K562 (cell line): ENCODE measurements at regions not wholly inside any gene's neighbourhood (a gene's known extent, or its start where the extent isn't known, plus 50 kb on each side); places are given as distances from the start of the nearest gene placed in this dataset.
A peak's percentile ranks its signal among the peaks of the same experiment; 100 is the strongest.

ENCODE experiments used
- ATAC-seq: fragments of 200-7000 bp; cut with Tn5 transposase; 3 replicates; pipeline ENCODE4 v1.9.1; 2020; ENCODE audit warnings: moderate library complexity
- BruUV-seq: library from RNA; stranded (reverse); fragments of 400-500 nt; replicated peaks from 2 replicates; lab custom pipeline; 2021; lab: Mats Ljungman, UMichigan
- CTCF ChIA-PET: fragments of 300-600 bp; formaldehyde crosslinking; extraction: SDS; loops from one replicate; lab custom pipeline; 2021; ENCODE audit warnings: low intra/inter-chr PET ratio; lab: Yijun Ruan, JAX
- POLR2A ChIA-PET: fragments of 300-600, 350-650 bp; sonication (Branson Sonifier 250); formaldehyde crosslinking; extraction: SDS; loops from one replicate; lab custom pipeline; 2021; ENCODE audit warnings: antibody characterized with exemption, inconsistent platforms; lab: Yijun Ruan, JAX
- DNase-seq, 4 experiments: peaks; one replicate each; pipeline versions ENCODE4 v3.0.0 to v3.0.0-alpha.2; 2011 to 2018; ENCODE audit warnings: low spot score in 3 of 4, mixed read lengths in 3 of 4; ENCODE audit errors: extremely low read depth in 1 of 4
- FAIRE-seq: peaks from 2 replicates; lab custom pipeline; 2011; peaks lifted over from hg19 to GRCh38; lab: Jason Lieb, UNC
- H2AFZ ChIP-seq: 2 replicates; pipeline ENCODE4 v1.6.0; 2011; ENCODE audit warnings: low read depth, low read length, control low read depth, inconsistent platforms
- H3K27ac ChIP-seq: fragments of 200-600 bp; 3 replicates; pipeline ENCODE4 v1.8.0; 2011; ENCODE audit warnings: low read depth, mild to moderate bottlenecking, control low read depth, inconsistent platforms, low read length, moderate library complexity, mixed read lengths; ENCODE audit errors: extremely low read depth
- H3K27me3 ChIP-seq, 2 experiments: fragments of 300-600 bp in 1 of 2; 2 replicates in 1 of 2; 3 replicates in 1 of 2; pipeline versions ENCODE4 v1.6.0 to v1.8.0; 2011; ENCODE audit warnings: inconsistent platforms in 2 of 2, low read length in 2 of 2, mild to moderate bottlenecking in 1 of 2, mixed read lengths in 1 of 2, moderate library complexity in 1 of 2; ENCODE audit not compliant: control insufficient read depth in 2 of 2, insufficient read depth in 2 of 2
- H3K36me3 ChIP-seq: fragments of 300-600 bp; 3 replicates; pipeline ENCODE4 v1.8.0; 2011; ENCODE audit warnings: mild to moderate bottlenecking, low read length, inconsistent platforms; ENCODE audit not compliant: control insufficient read depth, insufficient read depth
- H3K4me1 ChIP-seq, 2 experiments: fragments of 200-600 bp in 1 of 2; replicated peaks in 1 of 2; 2 replicates in 1 of 2; 3 replicates in 1 of 2; pipeline versions ENCODE4 v1.5.1 to v1.8.0; 2011; ENCODE audit warnings: inconsistent platforms in 2 of 2, low read length in 2 of 2, mild to moderate bottlenecking in 1 of 2, mixed read lengths in 1 of 2, moderate library complexity in 1 of 2; ENCODE audit not compliant: control insufficient read depth in 2 of 2, insufficient read depth in 2 of 2
- H3K4me2 ChIP-seq: 2 replicates; pipeline ENCODE4 v1.6.1; 2011; ENCODE audit warnings: low read length, control low read depth, inconsistent platforms, mixed read lengths; ENCODE audit not compliant: insufficient read depth
- H3K4me3 ChIP-seq: fragments of 200-600 bp; sonication (generic), shearing (Covaris generic); 2 replicates; pipeline ENCODE4 v1.5.1; 2016; ENCODE audit warnings: control low read depth, inconsistent platforms
- H3K79me2 ChIP-seq: fragments of 200-600 bp; 3 replicates; pipeline ENCODE4 v1.8.0; 2011; ENCODE audit warnings: low read length, inconsistent platforms; ENCODE audit not compliant: control insufficient read depth, insufficient read depth
- H3K9ac ChIP-seq, 2 experiments: 2 replicates each; pipeline versions ENCODE4 v1.6.0 to v1.6.1; 2011; ENCODE audit warnings: low read depth in 2 of 2, low read length in 2 of 2, control low read depth in 1 of 2, inconsistent platforms in 1 of 2, mild to moderate bottlenecking in 1 of 2, mixed read lengths in 1 of 2; ENCODE audit not compliant: insufficient read depth in 1 of 2
- H3K9me1 ChIP-seq: one replicate; pipeline ENCODE4 v1.6.0; 2011; ENCODE audit warnings: inconsistent platforms, mild to moderate bottlenecking, low read length, moderate library complexity; ENCODE audit not compliant: control insufficient read depth, insufficient read depth
- H3K9me3 ChIP-seq: replicated peaks from 2 replicates; pipeline ENCODE4 v1.5.1; 2011; ENCODE audit warnings: low read depth, low read length, inconsistent platforms; ENCODE audit not compliant: control insufficient read depth, insufficient read depth
- H4K20me1 ChIP-seq: replicated peaks from 2 replicates; pipeline ENCODE4 v1.6.1; 2011; ENCODE audit warnings: low read length, inconsistent platforms, mixed read lengths; ENCODE audit not compliant: control insufficient read depth, insufficient read depth
- E2F6 ChIP-seq, 2 experiments: IDR thresholded peaks; 2 replicates each; pipeline ENCODE4 v1.6.1; 2011; ENCODE audit warnings: borderline replicate concordance in 1 of 2, control low read depth in 1 of 2, low read depth in 1 of 2, low read length in 1 of 2, mild to moderate bottlenecking in 1 of 2, mixed read lengths in 1 of 2, moderate library complexity in 1 of 2; ENCODE audit not compliant: insufficient read depth in 1 of 2, insufficient read length in 1 of 2, poor library complexity in 1 of 2, severe bottlenecking in 1 of 2; ENCODE audit errors: extremely low read depth in 1 of 2
- XRCC5 ChIP-seq: fragments of 200-400 bp; formaldehyde crosslinking; IDR thresholded peaks from 2 replicates; pipeline ENCODE4 v1.6.1; 2017; ENCODE audit warnings: low read depth, mild to moderate bottlenecking, low read length
- ZEB2 ChIP-seq: fragments of 450-650 bp; IDR thresholded peaks from 2 replicates; pipeline ENCODE4 v1.6.1; 2016
- WGBS: fragments of 100-300 bp; shearing (Covaris generic); methylation state at CpG from one replicate; pipeline ENCODE4 v1.1.6; 2016; ENCODE audit warnings: low coverage, mixed read lengths; ENCODE audit not compliant: insufficient coverage; ENCODE audit errors: missing lambda C conversion rate; 5-methylcytosine and 5-hydroxymethylcytosine counted together
- in situ Hi-C: fragments of 300-500 bp; cut with MboI; formaldehyde crosslinking; loops from 4 replicates; pipeline ENCODE4 v1.15.0; 2018; ENCODE audit warnings: inconsistent platforms, mixed read lengths
- intact Hi-C: fragments of 100-400 bp; cut with micrococcal nuclease; formaldehyde crosslinking; loops from 2 replicates; pipeline ENCODE4 v1.14.2; 2022

- DNase-seq (no peak), FAIRE-seq (no peak), ATAC-seq (no peak)
- Histone ChIP-seq H3K79me2 (no peaks in the 10 kb centered on the region), H3K27ac (no peak overlapping the region), H3K4me1 (peaks cover 0 to 4% of the 10 kb centered on the region in 2 experiments; a peak in 1 of 5 replicates), H3K27me3 (peaks cover 25 to 65% of the 10 kb centered on the region in 2 experiments), H3K9me3 (no peaks in the 10 kb centered on the region), H3K36me3 (no peaks in the 10 kb centered on the region), H3K9me1 (no peaks in the 10 kb centered on the region), H2AFZ (no peak overlapping the region), H3K9ac (no peak overlapping the region), H3K4me2 (no peak overlapping the region), H3K4me3 (no peak overlapping the region), H4K20me1 (peaks cover 12% of the 10 kb centered on the region)
- no TSS peak for BruUV-seq
- ChIA-PET CTCF (interaction anchor here (2.0 kb wide), 1 partner anchor 447 kb away, joined by 14 read pairs; no protein-coding TSS in a partner anchor), POLR2A (interaction anchor here (1.3 kb wide), 1 partner anchor 45 kb away, joined by 3 read pairs; no protein-coding TSS in a partner anchor)
- 34% methylated on average over 10 of the region's 11 CpGs for WGBS
- in situ Hi-C loops (no loop called here), intact Hi-C loops (loop anchor here (2.0 kb wide), 1 partner anchor 448 kb away; no protein-coding TSS in a partner anchor)
- no peak for TF ChIP-seq ZEB2
- no peak for TF ChIP-seq E2F6 (IDR thresholded peaks at IDR 0.05; ENCODE audit: borderline replicate concordance in 1 of 2, extremely low read depth in 1 of 2, insufficient read depth in 1 of 2, insufficient read length in 1 of 2, low read depth in 1 of 2, low read length in 1 of 2, poor library complexity in 1 of 2, severe bottlenecking in 1 of 2)
- TF ChIP-seq XRCC5 = 0 out of 2 replicates have a peak, but pooled peaks have one; percentile 2
Observed at GRCh38 chr16:86073103-86073625, 174.2 kb downstream of the IRF8 start.
